ENCODE measurements at regions not wholly inside any gene's neighbourhood (a gene's known extent, or its start where the extent isn't known, plus 50 kb on each side); places are given as distances from the start of the nearest gene placed in this dataset.

DNA sequence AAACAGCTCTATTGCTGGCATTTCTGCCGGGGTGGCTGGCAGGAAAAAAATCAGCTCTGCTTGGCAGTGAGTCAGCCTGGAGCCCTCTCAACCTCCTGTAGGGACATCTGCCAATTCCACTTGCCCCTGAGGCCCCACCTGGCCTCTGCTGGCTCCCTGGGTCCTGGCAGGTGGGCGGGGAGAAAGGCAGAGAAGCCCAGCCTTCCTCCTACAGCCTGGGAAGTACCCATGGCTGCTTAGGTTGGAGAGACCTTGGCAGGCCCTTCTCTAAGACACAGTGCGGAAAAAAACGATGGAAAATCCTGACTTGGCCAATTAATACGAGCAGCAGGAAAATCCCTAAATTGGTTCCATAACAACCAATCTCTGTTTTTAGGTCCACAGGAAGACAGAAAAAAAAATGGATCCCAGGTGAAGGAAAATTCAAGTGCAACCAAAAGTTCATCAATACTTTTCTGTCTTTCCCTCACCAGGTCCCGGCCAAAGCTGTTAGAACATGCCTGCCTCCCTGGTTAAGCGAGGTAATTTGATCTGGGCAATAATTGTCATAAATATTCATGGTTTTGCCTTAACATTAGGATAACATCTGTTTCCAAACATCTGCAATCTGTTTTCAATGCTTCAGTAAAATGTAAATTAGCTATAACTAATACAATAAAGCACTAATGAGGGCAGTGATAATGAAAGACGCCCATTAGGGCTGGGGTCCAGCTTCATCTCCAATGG, 245.9 kb downstream of the TFCP2L1 start:
- DNase-seq (ENCODE audit: low spot score) (peak; percentile 85), FAIRE-seq (no peak)

DNA sequence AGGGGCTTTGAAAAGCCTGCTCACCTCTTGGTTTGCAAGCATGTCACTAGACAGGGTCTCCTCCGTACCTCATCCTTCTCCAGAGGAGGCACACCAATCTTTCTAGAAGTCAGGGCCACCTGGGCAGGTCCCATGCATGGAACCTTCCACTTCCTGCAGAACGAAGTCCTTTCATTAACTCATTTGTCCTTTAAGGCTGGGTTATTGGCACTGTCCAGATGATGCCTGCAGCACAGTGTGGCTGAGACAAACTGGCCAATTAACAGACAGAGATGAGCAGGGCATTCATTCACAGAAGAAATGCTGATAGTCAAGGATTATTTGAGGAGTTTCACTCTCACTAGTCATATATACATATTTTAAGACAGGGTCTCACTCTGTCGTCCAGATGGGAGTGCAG, 245.3 kb downstream of the TFCP2L1 start:
- no peak for FAIRE-seq

DNA sequence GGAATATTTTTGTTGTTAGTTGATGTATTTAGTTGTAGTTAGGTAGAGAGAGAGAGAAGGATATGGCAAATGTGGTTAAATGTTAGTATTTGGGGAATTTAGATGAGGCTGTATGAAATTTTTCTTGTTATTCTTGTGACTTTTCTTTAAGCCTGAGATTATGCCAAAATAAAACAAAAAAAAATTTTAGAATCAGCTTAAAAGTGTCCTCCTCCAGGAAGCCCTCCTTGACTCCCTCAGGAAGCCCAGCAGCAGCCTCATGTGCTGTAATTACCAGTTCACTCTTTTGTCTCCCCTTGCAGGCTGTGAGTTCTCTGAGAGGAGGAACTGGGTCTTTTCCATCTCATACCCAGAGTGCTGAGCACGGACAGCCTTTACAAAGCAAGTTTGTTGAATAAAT, 243.5 kb downstream of the TFCP2L1 start:
- no peak for DNase-seq (ENCODE audit: low spot score)
- no peak for FAIRE-seq

More for the DNA sequence above, 245.3 kb downstream of the TFCP2L1 start:
- no peak for DNase-seq (ENCODE audit: low spot score)

DNA sequence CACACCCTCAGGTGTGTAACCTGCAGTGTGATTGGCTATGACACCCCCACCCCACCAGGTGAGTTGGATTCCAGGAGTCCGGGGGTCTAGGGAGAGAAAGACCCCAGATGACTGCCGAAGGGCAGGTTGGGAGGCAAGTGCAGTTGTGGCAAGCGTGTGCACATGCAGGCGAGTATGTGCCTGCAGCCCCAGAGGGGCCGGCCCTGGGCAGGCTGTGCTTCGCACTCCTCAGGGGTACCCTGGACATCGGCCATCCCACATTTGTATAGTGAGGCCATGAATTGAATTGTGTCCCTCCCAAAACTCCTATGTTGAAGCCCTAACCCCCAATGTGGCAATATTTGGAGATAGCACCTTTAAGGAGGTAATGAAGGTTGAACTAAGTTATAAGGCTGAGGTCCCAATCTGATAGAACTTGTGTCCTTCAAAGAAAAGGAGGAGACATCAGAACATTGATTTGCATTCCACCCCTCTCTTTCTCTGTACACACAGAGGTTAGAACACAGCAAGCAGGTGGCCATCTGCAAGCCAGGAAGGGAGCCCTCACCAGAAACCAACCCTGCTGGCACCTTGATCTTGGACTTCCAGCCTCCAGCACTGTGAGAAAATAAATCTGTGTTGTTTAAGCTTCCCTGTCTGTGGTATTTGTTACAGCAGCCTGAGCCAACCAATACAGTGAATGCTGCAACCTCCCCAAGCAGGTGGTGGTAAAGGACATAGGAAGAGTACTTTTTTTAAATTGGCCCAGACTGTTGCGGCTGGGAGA, 241.8 kb downstream of the TFCP2L1 start:
- FAIRE-seq, result no peak

DNA sequence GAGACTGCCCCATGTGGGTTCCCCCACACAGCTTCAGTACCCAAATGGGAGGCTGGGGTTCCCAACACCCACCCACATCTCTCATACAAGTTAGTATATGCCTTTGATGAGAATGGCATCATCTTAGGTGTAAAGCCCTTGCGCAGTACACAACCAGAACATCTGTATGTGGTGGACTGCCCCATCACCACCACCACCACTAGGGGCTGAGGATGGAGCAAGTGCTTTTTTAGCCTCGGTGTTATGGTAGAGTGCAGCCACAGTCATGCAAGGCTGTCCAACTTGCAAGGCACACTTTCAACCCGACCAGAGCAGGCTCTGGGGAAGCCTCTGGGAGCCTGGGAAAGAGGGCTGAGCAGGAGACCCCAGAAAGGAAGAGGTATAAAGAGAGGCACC, 241.2 kb downstream of the TFCP2L1 start:
- DNase-seq (ENCODE audit: low spot score) (no peak), FAIRE-seq (no peak)

More for the DNA sequence above, 241.8 kb downstream of the TFCP2L1 start:
- DNase-seq (ENCODE audit: low spot score), result no peak

DNA sequence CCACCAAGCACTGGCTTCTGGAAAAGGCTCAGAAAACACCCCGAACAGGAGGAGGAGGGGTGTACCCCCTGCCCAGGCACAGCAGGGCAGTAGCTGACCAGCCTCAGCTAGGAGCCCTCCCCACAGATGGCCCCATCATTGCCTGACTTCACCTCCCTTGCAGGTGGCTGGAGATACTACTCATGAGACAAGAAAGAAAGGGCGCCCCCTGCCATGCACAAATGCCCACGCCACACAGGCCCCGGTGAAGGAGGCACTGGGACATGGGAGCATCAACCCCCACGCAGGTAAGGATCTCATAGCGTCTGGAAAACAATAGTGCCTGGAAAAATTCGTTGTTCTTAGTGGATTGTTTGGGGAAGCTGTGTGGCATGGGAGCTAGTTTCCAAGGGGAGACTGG, 240.6 kb downstream of the TFCP2L1 start:
- no peak for DNase-seq (ENCODE audit: low spot score)
- no peak for FAIRE-seq

DNA sequence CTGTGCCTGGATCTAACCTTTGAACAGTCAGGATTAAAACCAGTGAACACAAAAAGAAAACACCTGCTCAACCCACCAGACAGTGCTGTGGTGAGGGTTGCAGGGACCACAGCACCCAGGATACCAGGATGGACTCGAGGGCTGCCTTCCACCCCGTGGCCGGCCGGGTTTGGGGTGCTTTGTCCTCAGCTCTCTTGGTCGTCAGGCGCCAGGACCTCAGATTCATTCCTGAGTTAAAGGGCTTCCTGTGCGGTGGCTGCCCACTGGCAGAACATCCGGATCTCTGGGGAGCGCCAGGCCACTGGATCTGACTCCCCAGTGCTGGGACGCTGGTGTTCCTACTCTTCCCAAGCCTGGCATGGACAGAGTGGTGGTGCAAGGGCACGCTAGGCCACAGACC, 239.8 kb downstream of the TFCP2L1 start:
- DNase-seq (ENCODE audit: low spot score) (no peak), FAIRE-seq (no peak)

DNA sequence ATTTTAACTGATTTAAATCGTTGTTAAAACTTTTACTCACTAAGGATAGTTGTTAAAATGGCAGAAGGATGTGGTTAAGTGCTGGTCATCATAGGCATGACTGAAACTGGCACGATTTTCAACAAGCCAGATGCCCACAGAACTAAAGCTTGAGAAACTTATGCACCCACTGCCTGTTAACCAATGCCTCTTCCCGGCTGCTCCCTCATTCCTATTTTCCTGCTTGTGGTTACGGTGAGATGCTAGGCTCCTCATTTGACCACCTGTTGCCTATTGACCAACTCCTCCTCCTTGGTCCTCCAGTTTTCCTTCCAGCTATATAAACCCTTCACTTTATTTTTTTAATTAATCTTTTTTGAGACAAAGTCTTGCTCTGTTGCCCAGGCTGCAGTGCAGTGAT, 238.7 kb downstream of the TFCP2L1 start:
- FAIRE-seq, result no peak
- no peak for DNase-seq (ENCODE audit: low spot score)

DNA sequence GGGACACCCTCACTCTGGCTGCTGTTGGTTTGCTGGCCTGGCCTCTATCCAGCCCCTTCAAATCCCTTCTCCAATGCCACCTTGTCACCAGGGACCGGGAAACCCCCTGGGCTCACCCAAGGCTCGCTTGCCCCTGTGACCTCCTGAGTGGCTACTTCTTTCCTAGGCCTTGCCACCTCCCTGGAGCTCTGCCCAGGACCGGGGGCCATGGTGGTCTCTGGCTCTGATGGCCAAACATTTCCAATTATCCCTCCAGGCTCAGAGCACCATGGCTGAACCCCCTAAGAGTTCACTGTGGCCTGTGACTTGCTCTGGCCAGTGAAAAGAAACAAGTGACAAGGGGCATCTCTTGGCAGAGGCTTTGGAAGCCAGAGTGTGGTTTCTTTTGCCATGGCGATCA, 237.6 kb downstream of the TFCP2L1 start:
- DNase-seq (ENCODE audit: low spot score) (no peak), FAIRE-seq (no peak)

DNA sequence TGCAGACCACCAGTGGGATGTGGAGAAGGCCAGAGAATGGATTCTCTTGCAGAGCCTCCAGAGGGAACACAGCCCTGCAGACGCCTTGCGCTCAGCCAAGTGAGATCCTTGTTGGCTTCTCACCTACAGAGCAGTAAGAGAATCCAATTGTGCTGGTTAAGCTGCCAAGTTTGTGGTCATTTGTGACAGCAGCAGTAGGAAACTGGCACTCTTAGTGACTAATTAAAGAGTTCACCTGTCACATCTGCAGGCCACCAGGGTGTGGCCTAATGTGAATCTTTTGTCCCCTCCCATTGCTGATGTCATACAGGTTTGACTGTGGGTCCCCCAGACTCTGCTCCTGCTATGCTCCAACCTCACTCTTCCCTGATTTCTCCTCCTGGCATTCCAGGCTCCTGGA, 235.9 kb downstream of the TFCP2L1 start:
- FAIRE-seq (no peak), DNase-seq (ENCODE audit: low spot score) (no peak)

DNA sequence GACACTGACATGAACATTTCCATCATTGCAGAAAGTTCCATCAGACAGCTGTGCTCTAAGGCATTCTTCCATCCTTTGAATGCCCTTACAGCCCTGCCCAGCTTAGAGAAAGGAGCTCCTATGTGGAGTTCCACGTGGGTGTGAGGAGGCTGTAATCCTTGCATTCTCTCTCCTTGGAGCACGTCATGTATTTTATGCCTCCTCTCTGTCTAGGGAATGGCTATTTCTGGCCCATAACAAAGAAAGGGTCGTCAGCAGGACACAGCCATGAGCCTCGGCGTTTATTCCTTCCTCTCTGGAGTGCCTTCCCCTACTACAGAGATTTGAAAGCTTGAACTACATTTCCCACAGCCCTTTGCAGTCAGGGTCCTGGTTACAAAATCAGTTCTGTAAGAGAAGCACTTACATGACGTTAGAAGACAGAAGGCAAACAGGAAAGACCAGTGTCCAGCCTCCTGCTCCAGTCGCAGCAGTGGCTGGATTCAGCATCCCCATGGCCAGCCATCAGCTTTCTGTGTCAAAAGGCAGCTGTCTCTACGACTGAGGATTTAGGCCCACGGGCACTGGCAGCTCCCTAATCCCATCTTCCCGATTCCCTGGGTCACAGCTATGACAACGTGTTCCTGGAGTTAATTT, 234.9 kb downstream of the TFCP2L1 start:
- FAIRE-seq (peak; percentile 69), DNase-seq (ENCODE audit: low spot score) (no peak)

DNA sequence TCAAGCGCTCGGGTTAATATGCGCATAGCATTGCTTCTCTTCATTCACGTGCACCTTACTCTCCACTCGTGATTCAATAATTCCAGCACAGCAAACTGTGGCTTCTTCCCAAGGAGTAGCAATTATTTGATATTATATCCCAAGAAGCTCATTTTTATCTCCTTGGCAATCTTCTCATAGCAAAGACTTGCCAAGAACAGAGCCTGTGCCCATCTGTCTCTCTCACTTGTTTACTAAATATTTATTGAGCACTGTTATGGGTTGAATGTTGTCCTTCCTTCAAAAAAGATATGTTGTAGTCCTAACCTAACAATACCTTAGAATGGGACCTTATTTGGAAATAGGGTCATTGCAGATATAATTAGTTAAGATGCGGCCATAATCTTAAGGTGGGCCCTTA, 233.7 kb downstream of the TFCP2L1 start:
- DNase-seq (ENCODE audit: low spot score), result no peak
- no peak for FAIRE-seq

DNA sequence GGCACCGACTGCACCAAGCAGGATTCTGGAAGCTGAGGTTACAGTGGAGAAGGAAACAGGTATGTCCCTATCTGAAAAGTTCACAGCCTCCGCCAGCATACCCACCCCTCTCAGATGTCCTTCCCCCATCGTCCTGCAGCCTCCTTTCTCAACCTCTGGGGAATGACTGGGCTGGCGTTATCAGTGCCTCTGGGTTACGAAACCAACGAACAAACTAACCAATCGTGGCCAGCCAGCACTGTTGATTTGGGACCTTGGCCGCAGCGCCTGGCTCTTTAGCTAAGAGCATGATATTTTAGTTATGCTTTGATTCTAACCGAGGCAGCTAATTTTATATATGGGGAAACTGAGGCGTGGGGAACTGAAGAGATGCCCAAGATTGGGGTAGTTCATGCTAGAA, 233.0 kb downstream of the TFCP2L1 start:
- DNase-seq (ENCODE audit: low spot score) (no peak), FAIRE-seq (no peak)

DNA sequence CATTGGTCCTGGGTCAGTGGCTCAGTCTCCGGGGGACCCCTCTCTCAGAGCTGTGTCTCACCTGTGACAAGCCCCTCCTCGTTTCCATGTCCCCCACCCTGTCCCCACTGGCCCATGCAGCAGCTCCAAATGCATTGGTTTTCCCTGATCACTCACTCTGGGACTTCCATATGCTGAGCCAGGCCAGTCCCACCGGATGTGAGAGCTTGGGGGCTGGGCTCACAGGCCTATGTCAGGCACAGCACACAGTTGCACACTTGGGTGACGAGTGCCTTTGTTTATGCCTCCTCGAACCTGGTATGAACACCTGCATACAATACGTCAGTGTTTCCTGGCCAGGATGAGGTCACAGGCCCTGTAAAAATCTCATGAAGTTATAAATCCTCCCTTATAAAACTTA, 232.5 kb downstream of the TFCP2L1 start:
- FAIRE-seq, result no peak
- no peak for DNase-seq (ENCODE audit: low spot score)

DNA sequence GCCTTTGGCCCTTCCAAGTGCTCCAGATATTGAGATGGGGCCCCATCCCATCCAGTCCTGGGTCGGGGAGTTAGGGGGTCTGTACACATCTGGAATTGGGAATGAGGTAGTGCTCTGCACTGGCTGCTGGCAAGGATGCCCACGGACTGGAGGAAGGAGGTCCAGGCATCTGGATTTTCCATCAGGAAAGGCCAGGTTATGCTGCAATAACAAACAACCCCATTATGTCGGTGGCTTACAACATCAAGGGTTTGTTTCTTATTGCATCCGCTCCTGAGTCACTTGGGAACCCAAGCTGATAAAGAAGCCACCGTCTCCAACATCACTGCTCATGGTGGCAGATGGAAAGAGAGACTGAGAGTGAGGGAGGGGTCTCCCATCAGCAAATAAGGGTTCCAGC, 229.9 kb downstream of the TFCP2L1 start:
- no peak for FAIRE-seq
- no peak for DNase-seq (ENCODE audit: low spot score)

DNA sequence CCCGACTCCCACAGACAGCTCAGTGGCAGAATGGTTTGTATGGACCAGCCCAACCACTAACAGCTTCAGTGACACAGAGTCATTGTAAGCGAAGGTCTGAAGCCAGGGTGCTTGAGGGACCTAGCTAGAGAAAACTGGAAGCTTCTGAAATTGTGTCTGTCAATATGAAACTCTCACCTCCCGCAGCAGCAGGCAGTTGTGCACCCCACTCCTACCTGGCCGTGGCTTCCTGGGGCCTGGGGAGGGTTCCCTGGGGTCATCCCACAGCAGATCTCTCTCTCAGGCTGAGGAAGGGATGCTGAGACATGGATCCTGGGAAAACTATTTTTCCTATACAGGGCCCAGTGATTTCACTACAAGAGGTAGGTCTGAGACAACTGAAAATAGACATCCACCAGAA, 229.5 kb downstream of the TFCP2L1 start:
- FAIRE-seq (no peak), DNase-seq (ENCODE audit: low spot score) (no peak)

DNA sequence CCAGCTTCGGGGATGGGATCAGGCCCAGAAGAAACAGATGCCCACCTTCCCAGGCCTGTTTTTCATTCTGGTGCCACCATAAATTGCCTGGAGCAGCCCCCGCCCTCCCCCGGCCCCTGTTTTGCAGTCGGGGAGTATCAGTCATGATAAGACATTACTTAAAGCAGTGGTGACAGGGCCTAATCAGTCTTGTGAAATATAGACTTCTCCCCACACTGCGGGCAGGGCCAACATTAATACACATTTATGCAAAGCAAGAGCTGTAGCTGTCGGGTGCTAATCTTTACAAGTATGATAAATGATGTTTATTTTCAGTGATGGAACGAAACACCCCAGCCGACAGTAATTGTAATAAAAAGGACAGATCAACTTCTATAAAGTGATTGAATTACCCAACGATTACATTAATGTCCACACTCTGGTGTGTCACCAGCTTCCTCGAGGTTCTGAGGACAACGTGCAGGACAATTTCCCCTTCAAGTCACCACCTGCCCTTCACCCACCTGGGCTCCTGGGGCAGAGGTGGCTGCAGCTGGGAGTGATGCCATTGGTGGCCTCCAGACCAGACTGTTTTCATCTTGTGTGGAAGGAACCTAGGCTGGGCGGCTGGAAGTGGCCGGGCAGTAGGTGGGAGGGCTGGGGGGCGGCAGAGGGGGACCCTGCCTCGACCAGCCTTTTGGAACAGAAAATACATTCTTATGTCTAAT, 226.0 kb downstream of the TFCP2L1 start:
- no peak for DNase-seq (ENCODE audit: low spot score)
- FAIRE-seq, result no peak

DNA sequence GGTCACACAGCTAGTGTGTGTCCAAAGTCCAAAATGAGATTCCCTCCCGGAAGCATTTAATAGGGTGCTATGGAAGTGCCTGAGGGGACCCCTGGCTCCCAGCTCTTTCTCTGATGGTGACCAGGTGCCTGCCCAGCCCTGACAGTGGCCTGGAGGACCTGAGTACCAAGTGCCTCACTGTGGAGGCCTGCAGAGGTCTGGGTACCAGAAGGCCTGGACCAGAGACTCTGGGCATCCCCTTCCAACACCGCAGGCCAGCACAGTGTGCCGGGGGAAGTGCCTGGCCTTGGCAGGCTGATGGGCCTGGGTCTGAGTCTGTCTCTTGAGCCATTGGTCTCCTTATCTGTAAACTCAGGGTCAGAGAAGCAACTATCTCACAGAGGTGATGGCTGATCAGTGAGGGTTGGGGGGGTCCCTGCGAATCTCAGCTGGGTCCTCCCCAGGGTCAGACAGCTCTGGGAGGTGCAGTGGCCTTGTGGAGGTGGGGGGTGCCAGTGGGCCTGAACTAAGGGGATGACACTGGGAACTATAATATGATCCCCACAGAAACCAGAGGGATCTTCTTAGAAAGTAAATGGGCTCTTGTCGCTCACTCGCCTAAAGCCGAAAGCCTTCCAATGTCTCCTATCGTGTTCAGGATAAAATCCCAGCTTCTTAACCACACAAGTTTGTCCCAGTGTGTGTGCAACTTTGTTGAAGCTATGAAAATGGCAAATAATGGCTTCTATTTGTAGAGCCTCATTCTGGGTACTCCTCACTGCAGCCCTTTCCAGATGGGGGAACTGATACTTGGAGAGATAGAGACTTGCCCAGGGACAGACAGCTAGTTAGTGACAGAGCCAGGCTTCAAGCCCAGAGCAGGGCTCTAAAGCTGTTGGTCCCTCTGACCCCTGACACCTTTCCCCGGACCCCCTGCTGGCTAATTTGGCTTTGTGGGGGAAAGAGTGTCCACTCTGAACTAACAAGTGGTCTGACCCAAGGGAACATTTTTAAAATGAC, 225.1 kb downstream of the TFCP2L1 start:
- FAIRE-seq (no peak), DNase-seq (ENCODE audit: low spot score) (no peak)

DNA sequence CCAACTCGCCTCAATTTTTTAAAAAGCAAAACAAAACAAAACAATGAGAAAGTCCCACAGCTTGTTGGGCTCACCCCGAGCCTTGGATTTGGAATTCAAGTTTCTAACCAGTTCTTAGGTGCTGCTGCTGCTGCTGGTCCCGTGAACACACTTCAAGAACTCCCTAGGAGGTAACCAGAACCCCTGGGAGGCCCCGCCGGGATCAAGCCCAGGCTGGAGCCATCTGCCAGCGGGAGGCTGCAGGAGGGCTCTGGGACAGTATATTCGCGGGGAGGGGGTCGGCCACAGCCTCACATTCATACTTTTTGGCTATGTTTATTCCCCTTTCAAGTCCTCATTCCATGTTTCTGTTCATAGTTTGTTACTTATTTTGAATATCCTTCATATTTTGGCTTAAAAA, 223.4 kb downstream of the TFCP2L1 start:
- FAIRE-seq, result no peak

DNA sequence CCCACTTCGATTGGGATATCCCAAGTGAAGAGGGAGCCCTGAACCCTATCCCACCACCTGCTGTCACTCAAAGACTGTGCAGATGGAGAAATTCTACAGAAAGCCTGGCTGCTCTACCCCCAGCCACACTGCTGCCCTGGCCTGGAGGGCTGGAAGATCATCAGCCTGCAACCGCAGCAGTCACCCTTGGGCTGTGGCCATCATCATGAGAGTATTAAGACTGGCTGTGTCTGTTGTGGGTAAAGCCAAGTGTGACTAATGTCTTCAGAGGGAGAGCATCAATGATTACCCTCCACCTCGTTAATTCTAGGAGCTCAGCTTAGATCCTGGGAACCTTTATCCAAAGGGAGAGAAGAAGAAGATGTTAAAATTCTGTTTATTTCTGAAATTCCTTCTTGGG, 221.5 kb downstream of the TFCP2L1 start:
- FAIRE-seq, result no peak
- no peak for DNase-seq (ENCODE audit: low spot score)

More for the DNA sequence above, 223.4 kb downstream of the TFCP2L1 start:
- DNase-seq (ENCODE audit: low spot score), result no peak

DNA sequence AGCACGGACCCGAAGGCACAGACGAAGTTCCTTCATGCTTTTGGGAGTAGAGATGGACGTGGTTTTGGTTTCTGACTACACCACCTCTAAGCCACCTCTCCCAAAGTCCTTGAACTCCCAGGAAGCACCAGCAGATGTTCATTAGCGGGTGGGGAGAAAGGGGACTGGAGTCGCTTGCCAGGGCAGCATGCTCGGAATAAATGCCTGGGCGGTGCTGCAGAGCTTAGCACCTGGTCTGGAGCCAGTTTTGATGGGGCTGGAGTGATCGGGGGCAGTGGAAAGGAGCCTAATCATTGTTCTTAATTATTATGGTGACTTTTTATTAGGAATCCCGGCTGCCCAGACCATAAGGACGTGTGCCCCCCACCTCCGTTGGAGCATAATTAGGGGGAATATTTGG, 220.8 kb downstream of the TFCP2L1 start:
- no peak for DNase-seq (ENCODE audit: low spot score)

More for the DNA sequence above, 220.8 kb downstream of the TFCP2L1 start:
- no peak for FAIRE-seq

Measured in urothelium cell line (cell line).